GM23338 (cell line): ENCODE measurements at regions not wholly inside any gene's neighbourhood (a gene's known extent, or its start where the extent isn't known, plus 50 kb on each side); places are given as distances from the start of the nearest gene placed in this dataset.

Experiments used
- ATAC-seq: fragments of 200-7000 bp; cut with Tn5 transposase; 3 replicates; pipeline ENCODE4 v1.9.1; 2020
- DNase-seq: peaks from one replicate; pipeline ENCODE4 v3.0.0-alpha.2; 2015; ENCODE audit warnings: low spot score
- H2AFZ ChIP-seq: fragments of 200-600 bp; sonication (generic); 2 replicates; pipeline ENCODE4 v1.8.0; 2016; ENCODE audit warnings: antibody characterized with exemption, mild to moderate bottlenecking, moderate library complexity
- H3F3A ChIP-seq: fragments of 200-600 bp; sonication (generic); replicated peaks from 2 replicates; pipeline ENCODE4 v1.8.0; 2017; ENCODE audit warnings: antibody characterized with exemption, mixed run types, low read depth
- H3K27ac ChIP-seq: fragments of 200-600 bp; sonication (generic); 2 replicates; pipeline ENCODE4 v1.6.1; 2016; ENCODE audit warnings: low read depth
- H3K27me3 ChIP-seq: fragments of 200-600 bp; sonication (generic); 2 replicates; pipeline ENCODE4 v1.8.0; 2016; ENCODE audit warnings: mild to moderate bottlenecking, mixed run types, moderate library complexity; ENCODE audit not compliant: insufficient read depth
- H3K36me3 ChIP-seq: fragments of 200-600 bp; sonication (generic); 2 replicates; pipeline ENCODE4 v1.8.0; 2016; ENCODE audit warnings: mild to moderate bottlenecking; ENCODE audit not compliant: insufficient read depth
- H3K4me1 ChIP-seq: fragments of 200-600 bp; sonication (generic); 2 replicates; pipeline ENCODE4 v1.8.0; 2016; ENCODE audit warnings: mild to moderate bottlenecking, moderate library complexity; ENCODE audit not compliant: insufficient read depth
- H3K4me2 ChIP-seq: fragments of 200-600 bp; sonication (generic); 2 replicates; pipeline ENCODE4 v1.7.1; 2017; ENCODE audit warnings: mixed run types
- H3K4me3 ChIP-seq: fragments of 200-600 bp; sonication (generic); 2 replicates; pipeline ENCODE4 v1.6.1; 2016; ENCODE audit warnings: mixed run types
- H3K79me2 ChIP-seq: fragments of 200-600 bp; sonication (generic); replicated peaks from 2 replicates; pipeline ENCODE4 v1.8.0; 2017; ENCODE audit warnings: mild to moderate bottlenecking; ENCODE audit not compliant: insufficient read depth
- H3K9me2 ChIP-seq: fragments of 200-600 bp; sonication (generic); 2 replicates; pipeline ENCODE4 v1.8.0; 2017; ENCODE audit not compliant: insufficient read depth
- H4K20me1 ChIP-seq: fragments of 200-600 bp; sonication (generic); replicated peaks from 2 replicates; pipeline ENCODE4 v1.8.0; 2017; ENCODE audit warnings: mild to moderate bottlenecking; ENCODE audit not compliant: insufficient read depth
- H3K27ac Mint-ChIP-seq: 2 replicates; pipeline ENCODE4 v1.8.0; 2020; ENCODE audit warnings: inconsistent platforms, mild to moderate bottlenecking, moderate library complexity, mixed read lengths
- H3K27me3 Mint-ChIP-seq: 3 replicates; pipeline ENCODE4 v1.8.0; 2022; ENCODE audit warnings: low read depth, mild to moderate bottlenecking, moderate library complexity, mixed read lengths, inconsistent platforms; ENCODE audit not compliant: insufficient read depth, poor library complexity
- H3K36me3 Mint-ChIP-seq: 3 replicates; pipeline ENCODE4 v1.8.0; 2021; ENCODE audit warnings: low read depth, mild to moderate bottlenecking, inconsistent platforms, moderate library complexity, mixed read lengths
- H3K4me1 Mint-ChIP-seq: 3 replicates; pipeline ENCODE4 v1.8.0; 2020; ENCODE audit warnings: mild to moderate bottlenecking, inconsistent platforms, mixed read lengths
- H3K4me3 Mint-ChIP-seq: 3 replicates; pipeline ENCODE4 v1.8.0; 2021; ENCODE audit warnings: moderate library complexity, mild to moderate bottlenecking, inconsistent platforms, mixed read lengths
- H3K9me3 Mint-ChIP-seq: 3 replicates; pipeline ENCODE4 v1.8.0; 2020; ENCODE audit warnings: moderate library complexity, mild to moderate bottlenecking, inconsistent platforms, mixed read lengths
- CREB1 ChIP-seq: fragments of 250-450 bp; sonication (Bioruptor Pico); IDR thresholded peaks from 2 replicates; pipeline ENCODE4 v1.5.0; 2020; ENCODE audit warnings: low read depth, mild to moderate bottlenecking, moderate library complexity
- CTCF ChIP-seq, 2 experiments: fragments of 200-600 bp in 1 of 2; sonication (generic) in 1 of 2; conservative IDR thresholded peaks; 2 replicates each; pipeline versions ENCODE4 v1.5.1 to v1.6.1; 2016 to 2017; ENCODE audit warnings: antibody characterized with exemption in 2 of 2, low read depth in 2 of 2, mild to moderate bottlenecking in 2 of 2, moderate library complexity in 1 of 2
- ETS1 ChIP-seq: IDR thresholded peaks from 2 replicates; pipeline ENCODE4 v1.6.1; 2016; ENCODE audit warnings: antibody characterized with exemption
- EZH2 ChIP-seq: fragments of 200-600 bp; sonication (generic); IDR thresholded peaks from one replicate; pipeline ENCODE4 v1.8.0; 2017; ENCODE audit warnings: antibody characterized with exemption, mild to moderate bottlenecking, low read depth; ENCODE audit not compliant: unreplicated experiment
- EZH2phosphoT487 ChIP-seq: fragments of 200-600 bp; sonication (generic); IDR thresholded peaks from one replicate; pipeline ENCODE4 v1.8.1; 2018; ENCODE audit warnings: antibody characterized with exemption; ENCODE audit not compliant: unreplicated experiment
- JUNB ChIP-seq: IDR thresholded peaks from one replicate; pipeline ENCODE4 v1.6.1; 2016; ENCODE audit warnings: antibody characterized with exemption; ENCODE audit not compliant: unreplicated experiment
- NANOG ChIP-seq: IDR thresholded peaks from 2 replicates; pipeline ENCODE4 v1.6.1; 2016; ENCODE audit warnings: antibody characterized with exemption, borderline replicate concordance
- POLR2AphosphoS5 ChIP-seq: IDR thresholded peaks from 2 replicates; pipeline ENCODE4 v1.6.1; 2016; ENCODE audit warnings: antibody characterized with exemption, low read depth
- REST ChIP-seq: IDR thresholded peaks from one replicate; pipeline ENCODE4 v1.6.1; 2018; ENCODE audit warnings: antibody characterized with exemption; ENCODE audit not compliant: unreplicated experiment
- STAT1 ChIP-seq: IDR thresholded peaks from one replicate; pipeline ENCODE4 v1.6.1; 2016; ENCODE audit warnings: antibody characterized with exemption; ENCODE audit not compliant: unreplicated experiment
- ZNF114 ChIP-seq: fragments of 250-450 bp; sonication (Bioruptor Pico); IDR thresholded peaks from 2 replicates; pipeline ENCODE4 v1.5.0; 2020; ENCODE audit warnings: mild to moderate bottlenecking, moderate library complexity
- ZNF331 ChIP-seq: fragments of 250-450 bp; sonication (Bioruptor Pico); IDR thresholded peaks from 2 replicates; pipeline ENCODE4 v1.5.0; 2020; ENCODE audit warnings: low read depth, mild to moderate bottlenecking, moderate library complexity
- TF ChIP-seq, protein P1 (sequence below): fragments of 250-450 bp; sonication (Bioruptor Pico); IDR thresholded peaks from 2 replicates; pipeline ENCODE4 v1.5.0; 2020; ENCODE audit warnings: mild to moderate bottlenecking, moderate library complexity

DNA sequence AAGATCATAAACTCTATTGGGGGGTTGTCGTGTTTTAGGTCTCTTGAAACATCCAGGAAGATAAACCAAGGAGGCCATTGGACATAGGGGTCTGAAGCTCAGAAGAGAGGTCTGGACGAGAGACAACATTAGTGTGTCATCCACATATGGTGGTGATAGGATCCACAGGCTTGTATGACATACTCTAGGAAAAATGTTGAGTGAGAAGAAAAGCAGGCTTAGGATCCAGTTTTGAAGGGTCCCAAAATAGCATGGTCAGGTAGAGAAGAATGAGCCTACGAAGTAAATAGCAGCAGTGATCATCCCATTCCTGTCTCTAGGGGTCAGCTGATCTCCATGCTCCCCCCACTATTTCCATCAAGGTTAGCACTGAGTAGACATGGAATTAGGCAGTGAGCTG lies 166.8 kb downstream of the ANKRD30B start:
- Mint-ChIP-seq H3K27me3 (no peaks in the 10 kb centered on the region), H3K9me3 (peaks cover 81% of the 10 kb centered on the region), H3K4me1 (no peaks in the 10 kb centered on the region), H3K27ac (no peak overlapping the region), H3K4me3 (no peak overlapping the region), H3K36me3 (peaks cover 9% of the 10 kb centered on the region; the same call in 2 of the 3 replicates)
- Histone ChIP-seq H3F3A (no peaks in the 10 kb centered on the region), H3K27ac (no peak overlapping the region), H3K4me2 (no peak overlapping the region), H3K27me3 (no peaks in the 10 kb centered on the region), H4K20me1 (no peaks in the 10 kb centered on the region), H3K4me3 (no peak overlapping the region), H3K4me1 (no peaks in the 10 kb centered on the region), H3K9me2 (no peaks in the 10 kb centered on the region), H3K36me3 (no peaks in the 10 kb centered on the region; the same call in 1 of the 2 replicates), H2AFZ (no peak overlapping the region), H3K79me2 (no peaks in the 10 kb centered on the region)
- DNase-seq (no peak), ATAC-seq (no peak)
- no peak for TF ChIP-seq ZNF114 (CRISPR knock-in tag)
- TF ChIP-seq ETS1: no peak
- TF ChIP-seq STAT1: no peak
- no peak for TF ChIP-seq EZH2
- TF ChIP-seq NANOG: no peak
- TF ChIP-seq, protein P1, sequence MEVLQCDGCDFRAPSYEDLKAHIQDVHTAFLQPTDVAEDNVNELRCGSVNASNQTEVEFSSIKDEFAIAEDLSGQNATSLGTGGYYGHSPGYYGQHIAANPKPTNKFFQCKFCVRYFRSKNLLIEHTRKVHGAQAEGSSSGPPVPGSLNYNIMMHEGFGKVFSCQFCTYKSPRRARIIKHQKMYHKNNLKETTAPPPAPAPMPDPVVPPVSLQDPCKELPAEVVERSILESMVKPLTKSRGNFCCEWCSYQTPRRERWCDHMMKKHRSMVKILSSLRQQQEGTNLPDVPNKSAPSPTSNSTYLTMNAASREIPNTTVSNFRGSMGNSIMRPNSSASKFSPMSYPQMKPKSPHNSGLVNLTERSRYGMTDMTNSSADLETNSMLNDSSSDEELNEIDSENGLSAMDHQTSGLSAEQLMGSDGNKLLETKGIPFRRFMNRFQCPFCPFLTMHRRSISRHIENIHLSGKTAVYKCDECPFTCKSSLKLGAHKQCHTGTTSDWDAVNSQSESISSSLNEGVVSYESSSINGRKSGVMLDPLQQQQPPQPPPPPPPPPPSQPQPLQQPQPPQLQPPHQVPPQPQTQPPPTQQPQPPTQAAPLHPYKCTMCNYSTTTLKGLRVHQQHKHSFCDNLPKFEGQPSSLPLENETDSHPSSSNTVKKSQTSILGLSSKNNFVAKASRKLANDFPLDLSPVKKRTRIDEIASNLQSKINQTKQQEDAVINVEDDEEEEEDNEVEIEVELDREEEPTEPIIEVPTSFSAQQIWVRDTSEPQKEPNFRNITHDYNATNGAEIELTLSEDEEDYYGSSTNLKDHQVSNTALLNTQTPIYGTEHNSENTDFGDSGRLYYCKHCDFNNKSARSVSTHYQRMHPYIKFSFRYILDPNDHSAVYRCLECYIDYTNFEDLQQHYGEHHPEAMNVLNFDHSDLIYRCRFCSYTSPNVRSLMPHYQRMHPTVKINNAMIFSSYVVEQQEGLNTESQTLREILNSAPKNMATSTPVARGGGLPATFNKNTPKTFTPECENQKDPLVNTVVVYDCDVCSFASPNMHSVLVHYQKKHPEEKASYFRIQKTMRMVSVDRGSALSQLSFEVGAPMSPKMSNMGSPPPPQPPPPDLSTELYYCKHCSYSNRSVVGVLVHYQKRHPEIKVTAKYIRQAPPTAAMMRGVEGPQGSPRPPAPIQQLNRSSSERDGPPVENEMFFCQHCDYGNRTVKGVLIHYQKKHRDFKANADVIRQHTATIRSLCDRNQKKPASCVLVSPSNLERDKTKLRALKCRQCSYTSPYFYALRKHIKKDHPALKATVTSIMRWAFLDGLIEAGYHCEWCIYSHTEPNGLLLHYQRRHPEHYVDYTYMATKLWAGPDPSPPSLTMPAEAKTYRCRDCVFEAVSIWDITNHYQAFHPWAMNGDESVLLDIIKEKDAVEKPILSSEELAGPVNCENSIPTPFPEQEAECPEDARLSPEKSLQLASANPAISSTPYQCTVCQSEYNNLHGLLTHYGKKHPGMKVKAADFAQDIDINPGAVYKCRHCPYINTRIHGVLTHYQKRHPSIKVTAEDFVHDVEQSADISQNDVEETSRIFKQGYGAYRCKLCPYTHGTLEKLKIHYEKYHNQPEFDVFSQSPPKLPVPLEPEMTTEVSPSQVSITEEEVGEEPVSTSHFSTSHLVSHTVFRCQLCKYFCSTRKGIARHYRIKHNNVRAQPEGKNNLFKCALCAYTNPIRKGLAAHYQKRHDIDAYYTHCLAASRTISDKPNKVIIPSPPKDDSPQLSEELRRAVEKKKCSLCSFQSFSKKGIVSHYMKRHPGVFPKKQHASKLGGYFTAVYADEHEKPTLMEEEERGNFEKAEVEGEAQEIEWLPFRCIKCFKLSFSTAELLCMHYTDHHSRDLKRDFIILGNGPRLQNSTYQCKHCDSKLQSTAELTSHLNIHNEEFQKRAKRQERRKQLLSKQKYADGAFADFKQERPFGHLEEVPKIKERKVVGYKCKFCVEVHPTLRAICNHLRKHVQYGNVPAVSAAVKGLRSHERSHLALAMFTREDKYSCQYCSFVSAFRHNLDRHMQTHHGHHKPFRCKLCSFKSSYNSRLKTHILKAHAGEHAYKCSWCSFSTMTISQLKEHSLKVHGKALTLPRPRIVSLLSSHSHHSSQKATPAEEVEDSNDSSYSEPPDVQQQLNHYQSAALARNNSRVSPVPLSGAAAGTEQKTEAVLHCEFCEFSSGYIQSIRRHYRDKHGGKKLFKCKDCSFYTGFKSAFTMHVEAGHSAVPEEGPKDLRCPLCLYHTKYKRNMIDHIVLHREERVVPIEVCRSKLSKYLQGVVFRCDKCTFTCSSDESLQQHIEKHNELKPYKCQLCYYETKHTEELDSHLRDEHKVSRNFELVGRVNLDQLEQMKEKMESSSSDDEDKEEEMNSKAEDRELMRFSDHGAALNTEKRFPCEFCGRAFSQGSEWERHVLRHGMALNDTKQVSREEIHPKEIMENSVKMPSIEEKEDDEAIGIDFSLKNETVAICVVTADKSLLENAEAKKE (CRISPR knock-in tag): no peak
- TF ChIP-seq REST: no peak
- TF ChIP-seq ZNF331 (CRISPR knock-in tag): no peak
- TF ChIP-seq POLR2AphosphoS5: no peak
- no peak for TF ChIP-seq EZH2phosphoT487
- no peak for TF ChIP-seq JUNB
- no peak for TF ChIP-seq CREB1
- no peak for TF ChIP-seq CTCF (conservative IDR thresholded peaks at IDR 0.05; ENCODE audit: low read depth in 2 of 2)
